H54 (cell line): ENCODE measurements at regions not wholly inside any gene's neighbourhood (a gene's known extent, or its start where the extent isn't known, plus 50 kb on each side); places are given as distances from the start of the nearest gene placed in this dataset.
"Not testable (repeated sequence)": the region's sequence is repeated elsewhere in the genome, so short reads cannot be mapped to it uniquely, and the experiment has no call there.

Source experiments
- DNase-seq: peaks from one replicate; pipeline ENCODE4 v3.0.0; 2011; ENCODE audit warnings: low spot score, mixed read lengths; ENCODE audit not compliant: insufficient read length
- FAIRE-seq: peaks from 3 replicates; lab custom pipeline; 2011; peaks lifted over from hg19 to GRCh38; lab: Jason Lieb, UNC
- POLR2A ChIP-seq: IDR thresholded peaks from 2 replicates; pipeline ENCODE4 v1.6.1; 2011; ENCODE audit warnings: low read depth, mild to moderate bottlenecking, low read length

DNA sequence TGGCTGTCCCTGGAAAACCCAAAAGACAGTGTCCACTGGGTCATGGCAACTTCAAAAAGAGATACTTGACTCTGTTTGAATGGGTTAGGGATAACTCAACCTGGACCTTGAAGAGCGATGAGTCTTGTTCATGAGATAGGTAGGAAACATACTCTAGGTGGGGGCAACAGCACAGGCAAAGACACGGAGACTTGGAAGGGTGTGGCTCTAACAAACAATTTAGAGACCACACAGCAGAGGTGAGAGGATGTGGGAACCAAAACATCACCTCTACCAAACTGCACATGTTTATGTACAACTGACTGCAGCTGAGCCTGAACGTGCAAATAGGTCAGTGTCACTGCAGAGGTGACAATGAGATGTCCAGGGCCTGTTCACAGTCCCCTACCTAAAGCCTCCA, 247.7 kb upstream of the ADRA1B start:
- DNase-seq (no peak), FAIRE-seq (no peak)
- no peak for TF ChIP-seq POLR2A

DNA sequence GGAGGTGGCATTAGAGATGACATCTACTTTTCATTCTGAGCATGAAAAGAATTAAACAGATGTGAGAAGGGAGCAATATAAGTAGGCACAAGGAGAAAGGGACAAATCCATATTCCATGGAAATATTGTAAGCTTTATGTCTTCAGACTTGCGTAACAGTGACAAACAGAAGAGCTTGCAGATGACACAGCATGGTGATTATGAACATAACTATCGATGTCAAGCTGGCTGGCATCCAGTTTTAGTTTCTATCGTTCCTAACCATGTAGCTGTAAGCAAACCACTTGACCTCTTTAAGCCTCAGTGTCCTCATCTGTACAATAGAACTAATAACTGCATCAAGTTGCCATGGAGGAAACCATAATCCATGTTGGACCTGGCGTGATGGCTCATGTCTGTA, 246.7 kb upstream of the ADRA1B start:
- DNase-seq (no peak), FAIRE-seq (no peak)
- TF ChIP-seq POLR2A = no peak

DNA sequence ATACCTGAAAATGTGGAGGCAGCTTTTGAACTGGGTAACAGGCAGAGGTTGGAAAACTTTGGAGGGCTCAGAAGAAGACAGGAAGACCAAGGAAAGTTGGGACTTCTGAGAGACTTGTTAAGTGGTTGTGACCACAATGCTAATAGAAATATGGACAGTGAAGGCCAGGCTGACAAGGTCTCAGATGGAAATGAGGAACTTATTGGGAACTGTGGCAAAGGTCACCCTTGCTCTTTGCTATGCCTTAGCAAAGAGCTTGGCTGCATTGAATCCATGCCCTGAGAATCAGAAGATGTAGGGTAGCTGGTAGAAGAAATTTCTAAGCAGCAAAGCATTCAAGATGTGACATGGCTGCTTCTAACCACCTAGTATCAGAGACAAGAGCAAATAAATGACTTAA, 244.4 kb upstream of the ADRA1B start:
- DNase-seq (no peak), FAIRE-seq (no peak)
- TF ChIP-seq POLR2A = no peak

DNA sequence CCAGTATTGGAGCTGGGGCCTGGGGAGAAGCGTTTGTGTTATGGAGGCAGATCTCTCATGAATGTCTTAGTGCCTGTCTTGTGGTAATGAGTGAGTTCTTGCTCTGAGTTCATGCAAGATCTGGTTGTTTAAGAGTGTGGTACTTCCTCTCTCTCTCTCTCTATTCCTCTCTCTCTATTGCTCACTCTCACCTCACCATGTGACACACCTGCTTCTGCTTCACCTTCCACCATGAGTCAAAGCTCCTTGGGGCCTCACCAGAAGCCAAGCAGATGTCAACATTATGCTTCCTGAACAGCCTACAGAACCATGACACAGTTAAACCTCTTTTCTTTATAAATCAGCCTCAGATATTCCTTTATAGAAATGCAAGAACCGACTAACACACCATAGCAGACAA, 242.7 kb upstream of the ADRA1B start:
- no peak for FAIRE-seq
- TF ChIP-seq POLR2A = no peak
- DNase-seq = no peak

DNA sequence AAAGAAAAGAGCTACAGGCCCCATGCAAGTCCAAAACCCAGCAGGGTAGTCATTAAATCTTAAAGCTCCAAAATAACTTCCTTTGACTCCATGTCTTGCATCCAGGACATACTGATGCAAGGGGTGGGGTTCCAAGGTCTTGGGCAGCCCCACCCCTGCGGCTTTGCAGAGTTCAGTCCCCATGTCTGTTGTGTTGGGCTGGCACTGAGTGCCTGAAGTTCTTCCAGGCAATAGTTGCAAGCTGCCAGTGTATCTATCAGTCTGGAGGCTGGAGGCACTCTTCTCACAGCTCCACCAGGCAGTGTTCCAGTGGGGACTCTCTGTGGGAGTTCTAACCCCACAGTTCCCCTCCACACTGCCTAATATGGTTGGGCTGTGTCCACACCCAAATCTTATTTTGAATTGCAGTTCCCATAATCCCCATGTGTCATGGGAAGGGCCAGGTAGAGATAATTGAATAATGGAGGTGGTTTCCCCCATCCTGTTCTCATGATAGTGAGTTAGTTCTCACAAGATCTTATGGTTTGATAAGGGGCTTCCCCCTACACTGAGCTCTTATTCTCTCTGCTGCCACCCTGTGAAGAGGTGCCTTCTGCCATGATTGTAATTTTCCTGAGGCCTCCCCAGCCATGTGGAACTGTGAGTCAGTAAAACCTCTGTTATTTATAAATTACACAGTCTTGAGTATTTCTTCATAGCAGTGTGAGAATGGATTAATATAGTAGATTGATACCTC, 237.5 kb upstream of the ADRA1B start:
- DNase-seq (no peak), FAIRE-seq (no peak)
- TF ChIP-seq POLR2A = no peak

DNA sequence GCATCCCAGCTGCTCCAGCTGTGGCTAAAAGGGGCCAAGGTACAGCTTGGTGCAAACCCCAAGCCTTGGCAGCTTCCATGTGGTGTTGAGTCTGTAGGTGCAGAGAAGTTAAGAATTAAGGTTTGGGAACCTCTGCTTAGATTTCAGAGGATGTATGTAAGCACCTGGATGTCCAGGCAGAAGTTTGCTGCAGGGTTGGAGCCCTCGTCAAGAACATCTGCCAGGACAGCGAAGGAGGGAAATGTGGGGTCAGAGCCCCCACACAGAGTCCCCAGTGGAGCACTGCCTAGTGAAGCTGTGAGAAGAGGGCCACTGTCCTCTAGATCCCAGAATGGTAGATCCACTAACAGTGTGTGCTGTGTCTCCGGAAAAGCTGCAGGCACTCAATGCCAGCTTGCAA, 236.2 kb upstream of the ADRA1B start:
- DNase-seq (no peak), FAIRE-seq (no peak)
- TF ChIP-seq POLR2A = no peak

DNA sequence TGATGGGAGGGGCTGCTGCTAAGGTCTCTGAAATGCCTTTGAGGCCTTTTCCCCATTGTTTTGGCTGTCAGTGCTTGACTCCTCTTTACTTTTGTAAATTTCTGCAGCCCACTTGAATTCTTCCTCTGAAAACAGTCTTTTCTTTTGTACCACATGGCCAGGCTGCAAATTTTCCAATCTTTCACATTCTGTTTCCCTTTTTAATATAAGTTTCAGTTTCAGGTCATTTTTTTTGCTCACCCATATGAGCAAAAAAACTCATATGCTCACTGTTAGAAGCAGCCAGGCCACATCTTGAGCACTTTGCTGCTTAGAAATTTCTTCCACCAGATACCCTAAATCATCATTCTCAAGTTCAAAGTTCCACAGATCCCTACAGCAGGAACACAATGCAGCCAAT, 234.6 kb upstream of the ADRA1B start:
- no peak for TF ChIP-seq POLR2A
- DNase-seq = no peak
- FAIRE-seq = no peak

DNA sequence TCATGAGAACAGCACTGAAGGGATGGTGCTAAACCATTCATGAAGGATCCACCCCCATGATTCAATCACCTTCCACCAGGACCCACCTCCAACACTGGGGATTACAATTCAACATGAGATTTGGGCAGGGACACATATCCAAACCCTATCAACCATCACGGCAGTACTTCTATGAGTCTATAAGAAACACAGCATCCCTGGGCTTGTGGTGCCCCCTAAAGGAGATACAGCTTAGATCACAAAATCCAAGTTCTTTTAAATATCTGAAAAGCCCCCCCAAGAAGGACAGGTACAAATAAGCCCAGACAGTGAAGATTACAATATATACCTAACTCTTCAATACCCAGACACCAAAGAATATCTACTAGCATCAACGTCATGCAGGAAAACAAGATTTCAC, 233.7 kb upstream of the ADRA1B start:
- FAIRE-seq (no peak), DNase-seq (no peak)
- TF ChIP-seq POLR2A = no peak

DNA sequence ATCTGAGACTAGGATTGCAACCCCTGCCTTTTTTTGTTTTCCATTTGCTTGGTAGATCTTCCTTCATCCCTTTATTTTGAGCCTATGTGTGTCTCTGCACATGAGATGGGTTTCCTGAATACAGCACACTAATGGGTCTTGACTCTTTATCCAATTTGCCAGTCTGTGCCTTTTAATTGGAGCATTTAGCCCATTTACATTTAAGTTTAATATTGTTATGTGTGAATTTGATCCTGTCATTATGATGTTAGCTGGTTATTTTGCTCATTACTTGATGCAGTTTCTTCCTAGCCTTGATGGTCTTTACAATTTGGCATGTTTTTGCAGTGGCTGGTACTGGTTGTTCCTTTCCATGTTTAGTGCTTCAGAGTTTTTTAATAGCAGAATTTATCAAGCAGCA, 228.4 kb upstream of the ADRA1B start:
- DNase-seq, FAIRE-seq: not testable (repeated sequence)

DNA sequence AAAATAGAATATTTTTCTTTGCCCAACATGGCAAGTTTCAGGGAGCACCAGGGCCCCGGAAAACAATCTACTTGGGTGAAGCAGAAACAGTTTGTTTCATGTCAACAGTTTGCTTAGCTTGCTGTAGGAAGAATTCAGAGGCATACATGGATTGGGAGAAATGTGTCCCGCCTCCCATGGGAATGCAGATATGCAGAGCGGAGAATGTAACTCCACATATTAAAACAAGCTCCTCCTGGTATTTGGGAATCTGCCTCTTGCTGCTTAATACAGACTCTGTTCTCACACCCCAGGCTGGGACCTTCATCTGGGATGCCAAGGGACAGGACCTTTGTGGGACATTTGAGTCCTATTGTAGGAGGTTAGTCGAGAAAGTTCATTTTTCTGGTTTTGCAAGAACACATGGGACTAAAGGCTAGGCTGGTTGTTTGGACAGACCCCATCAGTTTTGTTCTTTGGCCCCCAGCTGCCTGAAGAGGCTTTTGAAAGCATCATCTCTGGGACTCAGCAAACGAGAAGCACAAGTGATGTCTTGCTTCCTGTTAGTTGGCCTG, 220.5 kb upstream of the ADRA1B start:
- DNase-seq = no peak
- FAIRE-seq = no peak
- no peak for TF ChIP-seq POLR2A

DNA sequence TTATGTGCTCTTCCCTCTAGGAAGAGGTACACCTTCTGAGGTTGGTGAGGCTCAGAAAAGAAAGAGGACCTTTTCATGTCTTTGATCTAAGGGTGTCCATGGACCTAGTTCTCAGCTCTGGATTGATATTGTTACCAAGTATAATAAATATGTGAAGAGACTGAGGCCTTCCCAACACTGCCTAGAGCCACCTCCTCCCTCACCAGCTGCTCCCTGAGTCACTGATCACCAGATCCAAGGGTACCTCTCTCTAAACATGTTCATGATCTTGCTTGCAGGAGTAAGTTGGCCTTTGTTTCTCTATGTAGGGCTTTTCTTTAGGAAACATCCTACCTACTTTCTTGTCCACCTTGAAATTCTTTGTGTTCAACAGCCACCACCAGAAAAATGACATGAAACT, 218.8 kb upstream of the ADRA1B start:
- no peak for FAIRE-seq
- DNase-seq = no peak
- TF ChIP-seq POLR2A = no peak

DNA sequence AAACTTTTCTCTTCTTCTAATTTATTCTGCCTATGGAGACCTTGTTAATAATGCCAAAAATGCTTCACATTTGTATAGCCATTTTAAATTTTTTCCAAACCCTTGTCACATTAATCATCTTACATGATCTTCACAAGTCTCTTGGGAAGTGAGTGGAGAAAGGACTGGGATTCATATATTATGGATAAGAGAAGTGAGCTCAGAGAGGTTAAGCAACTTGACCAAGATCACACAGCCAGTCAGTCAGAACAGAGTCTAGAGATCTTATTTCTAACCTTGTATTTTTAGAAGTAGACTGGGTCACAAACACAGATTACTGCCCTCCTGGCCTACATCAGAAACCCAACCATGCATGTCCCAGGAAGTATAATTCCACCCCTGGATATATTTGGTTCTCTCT, 218.0 kb upstream of the ADRA1B start:
- FAIRE-seq = no peak
- no peak for TF ChIP-seq POLR2A

DNA sequence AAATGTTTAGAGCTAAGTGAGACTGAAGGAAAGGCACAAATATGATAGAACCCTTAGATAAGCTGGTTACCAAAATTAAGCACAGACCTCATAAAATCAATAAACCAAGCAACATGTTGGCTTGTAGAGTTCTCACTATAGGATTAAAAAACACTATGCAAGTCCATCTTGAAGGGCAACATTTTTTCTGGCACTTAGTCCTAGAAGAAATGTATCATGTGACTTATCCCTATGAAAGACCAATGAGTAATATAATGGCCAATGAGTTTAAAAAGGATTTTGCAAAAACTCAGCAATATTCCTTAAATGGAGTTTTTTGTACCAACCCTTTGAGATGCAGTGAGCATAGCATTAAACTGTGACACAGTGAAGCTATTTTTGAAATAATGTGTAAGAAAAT, 216.3 kb upstream of the ADRA1B start:
- no peak for TF ChIP-seq POLR2A
- DNase-seq (no peak), FAIRE-seq (no peak)

More for the DNA sequence above, 218.0 kb upstream of the ADRA1B start:
- no peak for DNase-seq

DNA sequence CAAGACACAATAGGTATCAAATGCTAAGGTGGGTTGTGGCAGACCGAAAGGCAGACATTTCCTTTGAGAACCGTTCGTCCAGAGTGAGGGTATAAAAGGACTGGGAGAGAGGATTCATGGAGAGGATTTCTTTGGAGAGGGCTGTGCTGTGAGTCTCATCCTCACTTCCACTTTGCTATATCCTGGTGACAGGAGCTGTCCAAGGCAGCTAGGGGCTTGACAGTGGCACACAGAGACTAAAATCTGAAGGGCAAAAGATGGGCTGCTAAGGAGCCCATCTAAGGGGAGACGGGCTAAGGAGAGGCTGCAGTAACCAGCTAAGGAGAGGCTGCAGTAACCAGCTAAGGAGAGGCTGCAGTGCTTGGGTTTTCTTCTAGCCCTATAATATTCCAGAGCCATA, 214.0 kb upstream of the ADRA1B start:
- no peak for TF ChIP-seq POLR2A
- no peak for FAIRE-seq
- DNase-seq = no peak

DNA sequence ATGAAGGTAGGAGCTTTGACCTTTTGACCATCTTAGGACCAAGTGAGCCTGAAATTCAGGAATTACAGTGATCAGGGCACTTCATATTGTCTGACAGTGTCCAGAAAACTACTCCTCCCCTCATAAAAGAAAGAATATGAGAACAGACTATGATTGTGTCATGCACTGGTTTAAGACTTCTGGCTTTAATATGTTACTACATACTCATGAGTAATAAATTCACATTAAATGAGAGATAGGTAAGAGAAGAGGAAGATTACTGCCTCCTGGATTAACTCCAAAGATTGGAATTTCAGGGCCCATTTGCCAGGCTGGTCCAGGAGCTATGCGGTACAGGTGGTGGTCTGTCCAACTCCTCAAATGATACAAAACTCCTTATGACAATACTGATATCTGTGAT, 213.5 kb upstream of the ADRA1B start:
- FAIRE-seq = no peak
- TF ChIP-seq POLR2A = no peak
- no peak for DNase-seq
